ENCODE measurements at regions not wholly inside any gene's neighbourhood (a gene's known extent, or its start where the extent isn't known, plus 50 kb on each side); places are given as distances from the start of the nearest gene placed in this dataset.
"Not testable (repeated sequence)": the region's sequence is repeated elsewhere in the genome, so short reads cannot be mapped to it uniquely, and the experiment has no call there.

- TF ChIP-seq CTCF (conservative IDR thresholded peaks at IDR 0.05; ENCODE audit: low read depth, low read length); EZH2 (IDR thresholded peaks at IDR 0.05; ENCODE audit: borderline replicate concordance, low read depth, low read length, poor library complexity, severe bottlenecking): not testable (repeated sequence)
These were observed 107.4 kb upstream of the SULF2 start for GRCh38 chr20:47892681-47893080.

Measured in A673 (cell line).